Kidney (tissue), 13 donors: ENCODE measurements at regions not wholly inside any gene's neighbourhood (a gene's known extent, or its start where the extent isn't known, plus 50 kb on each side); places are given as distances from the start of the nearest gene placed in this dataset.

Experiments
- DNase-seq, 5 donors: peaks; one replicate each; pipeline ENCODE4 v3.0.0-alpha.2; 2013 to 2020
- FAIRE-seq: peaks from 2 replicates; lab custom pipeline; 2012; peaks lifted over from hg19 to GRCh38; lab: Jason Lieb, UNC
- H3K27ac ChIP-seq, 2 donors: one replicate each; pipeline ENCODE4 v1.7.0; 2013; ENCODE audit warnings: low read depth in 2 of 2, low read length in 2 of 2, inconsistent platforms in 1 of 2
- H3K27me3 ChIP-seq: one replicate; pipeline ENCODE4 v1.7.1; 2013; ENCODE audit warnings: low read length, inconsistent platforms; ENCODE audit not compliant: control insufficient read depth, insufficient read depth
- H3K36me3 ChIP-seq, 3 donors: one replicate each; pipeline versions ENCODE4 v1.7.0 to v1.7.1; 2013; ENCODE audit warnings: low read length in 3 of 3, control low read depth in 1 of 3, inconsistent platforms in 1 of 3; ENCODE audit not compliant: insufficient read depth in 3 of 3, control insufficient read depth in 2 of 3
- H3K4me1 ChIP-seq, 3 donors: one replicate each; pipeline versions ENCODE4 v1.7.0 to v1.7.1; 2013; ENCODE audit warnings: low read length in 3 of 3, inconsistent platforms in 1 of 3, low read depth in 1 of 3; ENCODE audit not compliant: control insufficient read depth in 2 of 3, insufficient read depth in 2 of 3
- H3K4me3 ChIP-seq, 3 donors: one replicate each; pipeline versions ENCODE4 v1.7.0 to v1.8.1; 2013; ENCODE audit warnings: low read length in 3 of 3, control low read depth in 1 of 3, inconsistent platforms in 1 of 3
- H3K9ac ChIP-seq, 3 donors: one replicate each; pipeline versions ENCODE4 v1.7.0 to v1.7.1; 2013; ENCODE audit warnings: low read length in 3 of 3, control low read depth in 1 of 3, inconsistent platforms in 1 of 3
- H3K9me3 ChIP-seq, 3 donors: one replicate each; pipeline versions ENCODE4 v1.7.0 to v1.7.1; 2013; ENCODE audit warnings: low read length in 3 of 3, control low read depth in 1 of 3, inconsistent platforms in 1 of 3; ENCODE audit not compliant: control insufficient read depth in 2 of 3, insufficient read depth in 1 of 3
- CTCF ChIP-seq: IDR thresholded peaks from 3 replicates; pipeline ENCODE4 v1.5.1; 2012; ENCODE audit warnings: mild to moderate bottlenecking, moderate library complexity, borderline replicate concordance; ENCODE audit not compliant: insufficient read depth; ENCODE audit errors: extremely low read depth
- intact Hi-C: fragments of 100-400 bp; cut with DNase I; formaldehyde crosslinking; loops from one replicate; pipeline ENCODE4 v1.11.1; 2022
- donor health status: control.
- donor health status: control.
- donor health status: control.
- donor health status: control.
- donor health status: control.
- donor health status: DM: yes; HTN: yes; CAD: no.
- donor health status: Normal renal cell carcinoma (clear cell type).

DNA sequence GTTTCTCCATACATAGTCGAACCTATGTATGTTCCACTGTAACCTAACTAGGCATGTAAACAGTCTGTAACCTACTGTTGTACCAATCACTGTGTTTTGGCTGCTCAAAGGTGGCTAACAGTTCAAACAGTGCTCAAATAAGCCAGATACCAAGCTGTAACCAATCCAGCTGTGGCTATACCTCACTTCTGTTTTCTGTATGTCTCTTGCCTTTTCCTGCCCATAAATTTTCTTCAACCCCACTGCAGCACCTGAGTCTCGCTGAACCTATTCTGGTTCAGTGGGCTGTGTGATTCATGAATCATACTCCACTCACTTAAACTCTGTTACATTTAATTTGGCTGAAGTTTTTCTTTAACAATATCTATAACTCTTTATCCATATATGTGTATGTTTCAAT lies 340.7 kb downstream of the LPIN1 start:
- H3K9ac ChIP-seq: no peak overlapping the region
- DNase-seq (no peak), FAIRE-seq (no peak)
- no peak overlapping the region for H3K27ac ChIP-seq
- intact Hi-C loops: no loop called here
- no peaks in the 10 kb centered on the region for H3K27me3 ChIP-seq
- H3K4me1 ChIP-seq: no peaks in the 10 kb centered on the region
- H3K9me3 ChIP-seq: no peaks in the 10 kb centered on the region
- no peaks in the 10 kb centered on the region for H3K36me3 ChIP-seq
- no peak overlapping the region for H3K4me3 ChIP-seq
- TF ChIP-seq CTCF: no peak

DNA sequence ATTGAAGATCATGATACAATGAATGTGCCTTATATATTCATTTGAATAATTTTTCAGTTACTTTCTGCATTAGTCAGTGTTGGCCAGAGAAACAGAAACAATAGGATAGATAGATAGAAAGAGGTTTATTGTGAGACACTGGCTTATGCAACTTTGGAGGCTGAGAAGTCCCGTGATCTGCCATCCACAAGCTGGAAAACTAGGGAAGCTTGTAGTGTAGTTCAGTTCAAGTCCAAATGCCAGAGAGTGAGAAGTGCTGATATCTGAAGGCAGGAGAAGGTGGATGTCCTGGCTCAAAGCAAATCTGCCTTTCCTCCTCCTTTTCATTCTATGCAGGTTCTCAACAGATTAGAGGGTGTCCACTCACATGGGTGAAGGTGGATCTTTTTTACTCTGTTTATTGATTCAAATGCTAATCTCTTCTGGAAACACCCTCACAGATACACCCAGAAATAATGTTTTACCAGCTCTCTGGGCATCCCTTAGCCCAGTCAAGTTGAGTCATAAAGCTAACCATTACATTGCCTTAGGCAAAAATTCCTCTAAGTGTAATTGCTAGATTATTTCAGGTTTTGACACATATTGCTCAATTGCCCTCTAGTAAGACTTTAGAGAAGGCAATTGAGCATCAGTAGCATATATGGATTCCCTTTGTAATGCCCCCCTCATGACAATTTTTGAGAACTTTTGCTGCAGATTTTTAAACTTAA lies 341.4 kb downstream of the LPIN1 start:
- Histone ChIP-seq H3K4me1 (no peaks in the 10 kb centered on the region), H3K27me3 (no peaks in the 10 kb centered on the region), H3K9ac (no peak overlapping the region), H3K27ac (no peak overlapping the region), H3K9me3 (no peaks in the 10 kb centered on the region), H3K4me3 (no peak overlapping the region), H3K36me3 (no peaks in the 10 kb centered on the region)
- no peak for FAIRE-seq
- no peak for DNase-seq
- no peak for TF ChIP-seq CTCF
- intact Hi-C loops: no loop called here

- TF ChIP-seq CTCF: no peak
Observed at GRCh38 chr2:12089001-12089400, 342.6 kb downstream of the LPIN1 start.

GRCh38 chr2:12089496-12089895 lies 343.1 kb downstream of the LPIN1 start:
- H3K4me1 ChIP-seq: no peaks in the 10 kb centered on the region
- DNase-seq (no peak), FAIRE-seq (no peak)
- TF ChIP-seq CTCF: no peak
- intact Hi-C loops: no loop called here
- no peaks in the 10 kb centered on the region for H3K27me3 ChIP-seq
- H3K9me3 ChIP-seq: no peaks in the 10 kb centered on the region
- H3K9ac ChIP-seq: no peak overlapping the region
- H3K27ac ChIP-seq: no peak overlapping the region
- H3K36me3 ChIP-seq: no peaks in the 10 kb centered on the region
- H3K4me3 ChIP-seq: no peak overlapping the region

More at GRCh38 chr2:12089001-12089400, 342.6 kb downstream of the LPIN1 start:
- no peak for FAIRE-seq
- Histone ChIP-seq H3K27ac (no peak overlapping the region), H3K4me3 (no peak overlapping the region), H3K36me3 (no peaks in the 10 kb centered on the region), H3K4me1 (no peaks in the 10 kb centered on the region), H3K27me3 (no peaks in the 10 kb centered on the region), H3K9ac (no peak overlapping the region), H3K9me3 (no peaks in the 10 kb centered on the region)
- DNase-seq: no peak
- intact Hi-C loops: no loop called here
